B cell (primary cell): ENCODE measurements at regions not wholly inside any gene's neighbourhood (a gene's known extent, or its start where the extent isn't known, plus 50 kb on each side); places are given as distances from the start of the nearest gene placed in this dataset.

Experiments
- ATAC-seq: fragments of 200-7000 bp; cut with Tn5 transposase; one replicate; pipeline ENCODE4 v1.10.0; 2021; ENCODE audit warnings: low read depth, mild to moderate bottlenecking, moderate number of reproducible peaks, moderate library complexity
- CTCF ChIA-PET: fragments of 350-600 bp; sonication (Branson Sonifier 250); formaldehyde crosslinking; loops from one replicate; lab custom pipeline; 2021; ENCODE audit warnings: antibody characterized with exemption, inconsistent platforms; lab: Charles Lee
- POLR2A ChIA-PET: fragments of 350-600 bp; sonication (Branson Sonifier 250); formaldehyde crosslinking; loops from one replicate; lab custom pipeline; 2021; ENCODE audit warnings: antibody characterized with exemption; lab: Charles Lee
- DNase-seq: peaks from one replicate; pipeline ENCODE4 v3.0.0; 2013
- H2AFZ ChIP-seq: 2 replicates; pipeline ENCODE4 v1.6.1; 2012; ENCODE audit warnings: mild to moderate bottlenecking, low read depth, low read length; ENCODE audit not compliant: insufficient read depth, poor library complexity, severe bottlenecking
- H3K27ac ChIP-seq, 2 donors: 1 replicate in 1 of 2; 2 replicates in 1 of 2; pipeline ENCODE4 v1.5.1; 2012 to 2013; ENCODE audit warnings: low read length in 2 of 2, mild to moderate bottlenecking in 2 of 2, moderate library complexity in 1 of 2
- H3K27me3 ChIP-seq, 4 experiments: fragments of 200-600 bp in 1 of 4; sonication (generic) in 1 of 4; replicated peaks in 1 of 4; 1 replicate in 2 of 4; 2 replicates in 2 of 4; pipeline versions ENCODE4 v1.6.1 to v1.7.0; 2013 to 2016; ENCODE audit warnings: low read length in 3 of 4, mild to moderate bottlenecking in 2 of 4, mixed read lengths in 1 of 4, moderate library complexity in 1 of 4; ENCODE audit not compliant: insufficient read depth in 4 of 4, control insufficient read depth in 3 of 4; ENCODE audit errors: control extremely low read depth in 1 of 4
- H3K36me3 ChIP-seq, 2 experiments: replicated peaks in 1 of 2; 1 replicate in 1 of 2; 2 replicates in 1 of 2; pipeline versions ENCODE4 v1.6.1 to v1.7.1; 2013; ENCODE audit warnings: low read length in 1 of 2; ENCODE audit not compliant: insufficient read depth in 2 of 2, control insufficient read depth in 1 of 2; ENCODE audit errors: control extremely low read depth in 1 of 2, extremely low read depth in 1 of 2
- H3K4me1 ChIP-seq, 2 donors: fragments of 200-600 bp in 1 of 2; sonication (generic) in 1 of 2; 1 replicate in 1 of 2; 2 replicates in 1 of 2; pipeline versions ENCODE4 v1.5.1 to v1.6.1; 2013 to 2017; ENCODE audit warnings: low read length in 2 of 2; ENCODE audit not compliant: control insufficient read depth in 2 of 2, insufficient read depth in 2 of 2
- H3K4me2 ChIP-seq: replicated peaks from 2 replicates; pipeline ENCODE3; 2012; ENCODE audit warnings: mild to moderate bottlenecking, low read depth, low read length; ENCODE audit not compliant: poor library complexity, severe bottlenecking
- H3K4me3 ChIP-seq, 5 experiments: fragments of 200-600 bp in 1 of 5; sonication (generic) in 1 of 5; 1 replicate in 3 of 5; 2 replicates in 2 of 5; pipeline versions ENCODE4 v1.5.1 to v1.7.0; 2011 to 2016; ENCODE audit warnings: low read length in 4 of 5, mild to moderate bottlenecking in 4 of 5, low read depth in 2 of 5, control low read depth in 1 of 5, moderate library complexity in 1 of 5; ENCODE audit not compliant: insufficient read depth in 1 of 5; ENCODE audit errors: control extremely low read depth in 1 of 5, extremely low read depth in 1 of 5
- H3K79me2 ChIP-seq: fragments of 200-600 bp; sonication (generic); one replicate; pipeline ENCODE4 v1.6.0; 2016; ENCODE audit warnings: low read length; ENCODE audit not compliant: control insufficient read depth, insufficient read depth
- H3K9ac ChIP-seq: fragments of 200-600 bp; sonication (generic); 2 replicates; pipeline ENCODE4 v1.6.1; 2017; ENCODE audit warnings: mild to moderate bottlenecking, low read length, moderate library complexity
- H3K9me3 ChIP-seq, 3 donors: one replicate each; pipeline versions ENCODE4 v1.6.1 to v1.7.1; 2013; ENCODE audit warnings: low read length in 2 of 3; ENCODE audit not compliant: control insufficient read depth in 2 of 3, insufficient read depth in 1 of 3; ENCODE audit errors: control extremely low read depth in 1 of 3
- H4K20me1 ChIP-seq: 2 replicates; pipeline ENCODE4 v1.6.0; 2012; ENCODE audit warnings: mild to moderate bottlenecking, low read length; ENCODE audit not compliant: insufficient read depth, control insufficient read depth, poor library complexity, severe bottlenecking
- H3K27ac Mint-ChIP-seq: one replicate; pipeline ENCODE4 v1.8.0; 2021; ENCODE audit warnings: mixed read lengths
- H3K27me3 Mint-ChIP-seq: one replicate; pipeline ENCODE4 v1.8.0; 2021; ENCODE audit warnings: mixed read lengths
- H3K4me1 Mint-ChIP-seq: one replicate; pipeline ENCODE4 v1.8.0; 2021; ENCODE audit warnings: mixed read lengths
- H3K4me3 Mint-ChIP-seq: one replicate; pipeline ENCODE4 v1.8.0; 2021; ENCODE audit warnings: mixed read lengths
- H3K9me3 Mint-ChIP-seq: one replicate; pipeline ENCODE4 v1.8.0; 2022; ENCODE audit warnings: mixed read lengths; ENCODE audit not compliant: insufficient read depth
- EZH2 ChIP-seq: IDR thresholded peaks from 2 replicates; pipeline ENCODE4 v1.6.1; 2012; ENCODE audit warnings: borderline replicate concordance, low read depth, mild to moderate bottlenecking, moderate library complexity, low read length; ENCODE audit not compliant: insufficient read depth, poor library complexity, severe bottlenecking
- WGBS: methylation state at CpG from one replicate; pipeline ENCODE4 v1.1.5; 2013; ENCODE audit warnings: missing lambda C conversion rate; ENCODE audit not compliant: insufficient coverage; 5-methylcytosine and 5-hydroxymethylcytosine counted together
- intact Hi-C: fragments of 100-400 bp; cut with micrococcal nuclease; formaldehyde crosslinking; loops from one replicate; pipeline ENCODE4 v1.10.0; 2022
- TF ChIP-seq, protein P1 (sequence below): fragments of 200-600 bp; IDR thresholded peaks from one replicate; pipeline ENCODE4 v1.8.0; 2022; ENCODE audit warnings: antibody characterized with exemption, mild to moderate bottlenecking

GRCh38 chr17:77888242-77889134, 70.0 kb upstream of the TNRC6C start:
- ChIA-PET CTCF (interaction anchor here (1.0 to 2.3 kb wide), 3 partner anchors 14 to 125 kb away, joined by 3 to 8 read pairs (median 6); partner anchors contain the start of gene TNRC6C), POLR2A (interaction anchor here (0.7 to 3.5 kb wide), 5 partner anchors 16 to 471 kb away, joined by 3 to 20 read pairs (median 8); partner anchors contain the start of gene TNRC6C)
- Histone ChIP-seq H3K4me1 (peaks cover 54 to 60% of the 10 kb centered on the region in 2 donors), H3K9me3 (peaks cover 0 to 11% (median 0%) of the 10 kb centered on the region in 3 donors), H3K9ac (peak overlapping the region; percentile 70), H3K27me3 (peaks cover 0 to 40% (median 21%) of the 10 kb centered on the region in 4 experiments), H3K36me3 (no peaks in the 10 kb centered on the region), H3K4me3 (peak overlapping the region; percentile 37 to 70 (median 58)), H3K27ac (peak overlapping the region in 1 of 2 donors; percentile 46), H2AFZ (no peak overlapping the region), H3K79me2 (no peaks in the 10 kb centered on the region), H3K4me2 (peak overlapping the region; percentile 95), H4K20me1 (peaks cover 11% of the 10 kb centered on the region)
- peaks cover 17% of the 10 kb centered on the region for H3K27me3 Mint-ChIP-seq
- 21% methylated on average over 4 of the region's 13 CpGs for whole genome bisulfite sequencing
- TF ChIP-seq EZH2: no peak
- TF ChIP-seq, protein P1, sequence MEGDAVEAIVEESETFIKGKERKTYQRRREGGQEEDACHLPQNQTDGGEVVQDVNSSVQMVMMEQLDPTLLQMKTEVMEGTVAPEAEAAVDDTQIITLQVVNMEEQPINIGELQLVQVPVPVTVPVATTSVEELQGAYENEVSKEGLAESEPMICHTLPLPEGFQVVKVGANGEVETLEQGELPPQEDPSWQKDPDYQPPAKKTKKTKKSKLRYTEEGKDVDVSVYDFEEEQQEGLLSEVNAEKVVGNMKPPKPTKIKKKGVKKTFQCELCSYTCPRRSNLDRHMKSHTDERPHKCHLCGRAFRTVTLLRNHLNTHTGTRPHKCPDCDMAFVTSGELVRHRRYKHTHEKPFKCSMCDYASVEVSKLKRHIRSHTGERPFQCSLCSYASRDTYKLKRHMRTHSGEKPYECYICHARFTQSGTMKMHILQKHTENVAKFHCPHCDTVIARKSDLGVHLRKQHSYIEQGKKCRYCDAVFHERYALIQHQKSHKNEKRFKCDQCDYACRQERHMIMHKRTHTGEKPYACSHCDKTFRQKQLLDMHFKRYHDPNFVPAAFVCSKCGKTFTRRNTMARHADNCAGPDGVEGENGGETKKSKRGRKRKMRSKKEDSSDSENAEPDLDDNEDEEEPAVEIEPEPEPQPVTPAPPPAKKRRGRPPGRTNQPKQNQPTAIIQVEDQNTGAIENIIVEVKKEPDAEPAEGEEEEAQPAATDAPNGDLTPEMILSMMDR: no peak
- no peaks in the 10 kb centered on the region for H3K9me3 Mint-ChIP-seq
- DNase-seq (no peak), ATAC-seq (peak; percentile 4)
- peak overlapping the region; percentile 77 for H3K27ac Mint-ChIP-seq
- H3K4me1 Mint-ChIP-seq: peaks cover 62% of the 10 kb centered on the region
- peak overlapping the region; percentile 81 for H3K4me3 Mint-ChIP-seq
- intact Hi-C loops: no loop called here

GRCh38 chr17:77889135-77889505, 69.4 kb upstream of the TNRC6C start:
- H3K9ac ChIP-seq: no peak overlapping the region
- intact Hi-C loops: no loop called here
- Mint-ChIP-seq H3K4me1 (peaks cover 63% of the 10 kb centered on the region), H3K27ac (no peak overlapping the region), H3K9me3 (no peaks in the 10 kb centered on the region), H3K4me3 (peak overlapping the region; percentile 42), H3K27me3 (peaks cover 23% of the 10 kb centered on the region)
- no peak for TF ChIP-seq EZH2
- TF ChIP-seq, protein P1: no peak
- ATAC-seq: no peak
- peaks cover 11% of the 10 kb centered on the region for H4K20me1 ChIP-seq
- no peak overlapping the region for H3K4me2 ChIP-seq
- H2AFZ ChIP-seq: no peak overlapping the region
- WGBS: 61% methylated on average over 4 of the region's 4 CpGs
- H3K4me1 ChIP-seq: peaks cover 54 to 60% of the 10 kb centered on the region in 2 donors
- no peak for DNase-seq
- H3K36me3 ChIP-seq: no peaks in the 10 kb centered on the region
- H3K79me2 ChIP-seq: no peaks in the 10 kb centered on the region
- H3K27me3 ChIP-seq: peaks cover 0 to 40% (median 22%) of the 10 kb centered on the region in 4 experiments
- peaks cover 0 to 11% (median 0%) of the 10 kb centered on the region in 3 donors for H3K9me3 ChIP-seq
- H3K4me3 ChIP-seq: no peak overlapping the region
- CTCF ChIA-PET: interaction anchor here (1.0 to 2.3 kb wide), 3 partner anchors 11 to 69 kb away, joined by 3 to 8 read pairs (median 3); partner anchors contain the start of gene TNRC6C
- H3K27ac ChIP-seq: no peak overlapping the region
- POLR2A ChIA-PET: interaction anchor here (0.7 to 3.5 kb wide), 2 partner anchors 15 to 69 kb away, joined by 8 to 20 read pairs; partner anchors contain the start of gene TNRC6C
